Liver (tissue), 3 donors: ENCODE measurements at regions not wholly inside any gene's neighbourhood (a gene's known extent, or its start where the extent isn't known, plus 50 kb on each side); places are given as distances from the start of the nearest gene placed in this dataset.

ENCODE experiments used
- JUND ChIP-seq, 2 donors: IDR thresholded peaks; 2 replicates each; pipeline ENCODE4 v1.6.1; 2016; ENCODE audit warnings: antibody characterized with exemption in 2 of 2
- RAD21 ChIP-seq, 2 donors: IDR thresholded peaks; 2 replicates each; pipeline ENCODE4 v1.6.1; 2016; ENCODE audit warnings: antibody characterized with exemption in 2 of 2, mild to moderate bottlenecking in 2 of 2
- TAF1 ChIP-seq: conservative IDR thresholded peaks from 2 replicates; pipeline ENCODE4 v1.6.1; 2016; ENCODE audit warnings: antibody characterized with exemption, mild to moderate bottlenecking
- TF ChIP-seq, protein P1 (sequence below): fragments of 150-350 bp; IDR thresholded peaks from 2 replicates; pipeline ENCODE4 v1.5.1; 2017; ENCODE audit warnings: improper control_type of control experiment, low read depth, low read length; ENCODE audit not compliant: missing input control
- donor health status: healthy.
- donor health status: healthy.

DNA sequence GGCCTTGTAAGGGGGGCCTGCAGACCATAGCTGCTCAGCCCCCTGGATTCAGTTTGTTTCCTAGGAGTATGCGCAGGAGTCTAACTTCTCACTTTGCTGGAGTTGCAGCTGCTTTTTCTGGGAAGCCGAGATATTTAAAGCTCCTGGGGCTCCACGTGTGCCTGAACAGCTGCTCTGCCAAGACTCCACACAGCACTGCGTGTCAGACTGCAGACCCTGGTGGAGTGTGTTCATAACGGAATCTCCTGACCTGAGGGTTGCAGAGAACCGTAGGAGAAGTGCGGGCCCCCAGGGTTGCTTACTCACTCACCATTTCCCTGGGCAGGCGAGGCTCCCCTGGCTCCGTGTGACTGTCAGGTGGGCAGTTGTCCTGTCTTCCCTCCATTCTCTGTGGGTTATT is 474.3 kb upstream of the TMPRSS15 start:
- TF ChIP-seq, protein P1, sequence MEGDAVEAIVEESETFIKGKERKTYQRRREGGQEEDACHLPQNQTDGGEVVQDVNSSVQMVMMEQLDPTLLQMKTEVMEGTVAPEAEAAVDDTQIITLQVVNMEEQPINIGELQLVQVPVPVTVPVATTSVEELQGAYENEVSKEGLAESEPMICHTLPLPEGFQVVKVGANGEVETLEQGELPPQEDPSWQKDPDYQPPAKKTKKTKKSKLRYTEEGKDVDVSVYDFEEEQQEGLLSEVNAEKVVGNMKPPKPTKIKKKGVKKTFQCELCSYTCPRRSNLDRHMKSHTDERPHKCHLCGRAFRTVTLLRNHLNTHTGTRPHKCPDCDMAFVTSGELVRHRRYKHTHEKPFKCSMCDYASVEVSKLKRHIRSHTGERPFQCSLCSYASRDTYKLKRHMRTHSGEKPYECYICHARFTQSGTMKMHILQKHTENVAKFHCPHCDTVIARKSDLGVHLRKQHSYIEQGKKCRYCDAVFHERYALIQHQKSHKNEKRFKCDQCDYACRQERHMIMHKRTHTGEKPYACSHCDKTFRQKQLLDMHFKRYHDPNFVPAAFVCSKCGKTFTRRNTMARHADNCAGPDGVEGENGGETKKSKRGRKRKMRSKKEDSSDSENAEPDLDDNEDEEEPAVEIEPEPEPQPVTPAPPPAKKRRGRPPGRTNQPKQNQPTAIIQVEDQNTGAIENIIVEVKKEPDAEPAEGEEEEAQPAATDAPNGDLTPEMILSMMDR = no peak
- no peak for TF ChIP-seq JUND (IDR thresholded peaks at IDR 0.05)
- no peak for TF ChIP-seq RAD21 (IDR thresholded peaks at IDR 0.05)
- TF ChIP-seq TAF1 = no peak
